GM18505 (cell line): ENCODE measurements at regions not wholly inside any gene's neighbourhood (a gene's known extent, or its start where the extent isn't known, plus 50 kb on each side); places are given as distances from the start of the nearest gene placed in this dataset.

Experiments used
- ATAC-seq: cut with Tn5 transposase; IDR thresholded peaks from one replicate; pipeline ENCODE4 v1.9.1; 2021; ENCODE audit not compliant: unreplicated experiment
- POLR2A ChIP-seq: IDR thresholded peaks from 4 replicates; pipeline ENCODE4 v1.6.1; 2011; ENCODE audit warnings: borderline replicate concordance; ENCODE audit not compliant: insufficient read depth, insufficient read length; ENCODE audit errors: extremely low read depth

DNA sequence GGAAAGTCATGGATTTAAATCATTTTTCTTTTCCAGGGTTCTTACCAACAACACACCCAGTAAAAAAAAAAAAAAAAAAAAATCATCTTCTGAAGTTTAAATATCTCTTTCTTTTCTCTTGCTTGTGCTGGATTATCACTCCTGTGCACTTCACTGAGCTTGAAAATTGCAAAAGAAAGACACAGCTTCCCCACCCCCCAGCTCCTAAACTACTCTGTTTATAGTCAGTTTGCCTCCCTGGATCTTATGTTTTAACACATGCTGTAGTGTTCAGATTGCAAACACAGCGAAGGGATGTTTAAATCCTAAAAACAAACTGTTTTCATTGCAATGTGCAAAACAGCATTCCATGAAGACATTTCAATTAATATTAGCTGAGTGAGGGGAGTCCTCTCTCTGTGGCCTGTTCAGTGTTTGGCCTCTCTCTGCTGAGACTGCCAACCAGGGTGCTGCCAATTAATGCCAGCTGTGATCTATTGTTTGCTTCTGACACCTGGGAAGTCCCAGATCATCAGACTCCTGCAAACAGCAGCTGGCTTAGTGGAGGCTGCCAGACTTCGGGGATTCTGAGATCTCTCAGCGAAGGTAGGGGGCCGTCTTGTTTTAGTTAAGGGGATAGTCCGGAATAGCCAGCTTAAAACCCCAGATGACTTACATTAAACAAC, 171.1 kb upstream of the PITX2 start:
- TF ChIP-seq POLR2A, result no peak
- no peak for ATAC-seq

DNA sequence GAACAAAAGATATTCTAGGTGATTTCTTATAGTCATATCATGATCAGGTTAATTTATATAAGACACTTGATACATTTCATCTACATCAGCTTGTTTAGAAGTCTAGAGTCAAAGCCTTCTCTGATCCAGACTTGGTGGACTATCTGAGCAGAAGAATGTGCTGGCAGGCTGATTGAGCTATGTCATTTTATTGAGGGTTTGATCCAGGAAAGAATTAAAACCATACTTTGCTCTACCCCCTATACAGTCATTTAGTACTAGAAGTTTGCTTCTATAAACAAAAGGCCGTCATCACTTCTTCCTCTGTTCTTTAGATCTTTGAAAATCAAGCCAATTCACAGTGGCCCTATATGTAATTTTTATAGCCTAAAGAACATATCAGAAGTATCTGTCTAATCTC, 173.1 kb upstream of the PITX2 start:
- no peak for ATAC-seq
- no peak for TF ChIP-seq POLR2A

DNA sequence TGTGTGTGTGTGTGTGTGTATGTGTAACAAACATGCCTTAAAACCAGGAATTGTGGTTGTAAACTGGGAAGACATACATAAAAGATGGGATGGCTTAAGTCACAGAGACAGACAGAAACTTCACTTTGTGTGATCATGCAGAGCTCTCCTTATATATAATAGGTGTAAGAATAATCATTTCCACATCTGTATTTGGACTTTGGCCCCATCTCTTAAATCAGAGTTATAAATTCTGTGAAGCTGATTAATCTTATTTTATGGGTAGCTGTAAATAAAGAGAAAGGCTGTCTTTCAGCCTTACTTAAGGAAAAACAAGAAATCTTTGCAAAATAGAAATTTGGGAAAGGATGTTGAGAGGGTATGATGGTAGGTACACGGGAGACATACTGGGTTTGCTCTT, 174.6 kb upstream of the PITX2 start:
- no peak for TF ChIP-seq POLR2A
- ATAC-seq, result no peak

DNA sequence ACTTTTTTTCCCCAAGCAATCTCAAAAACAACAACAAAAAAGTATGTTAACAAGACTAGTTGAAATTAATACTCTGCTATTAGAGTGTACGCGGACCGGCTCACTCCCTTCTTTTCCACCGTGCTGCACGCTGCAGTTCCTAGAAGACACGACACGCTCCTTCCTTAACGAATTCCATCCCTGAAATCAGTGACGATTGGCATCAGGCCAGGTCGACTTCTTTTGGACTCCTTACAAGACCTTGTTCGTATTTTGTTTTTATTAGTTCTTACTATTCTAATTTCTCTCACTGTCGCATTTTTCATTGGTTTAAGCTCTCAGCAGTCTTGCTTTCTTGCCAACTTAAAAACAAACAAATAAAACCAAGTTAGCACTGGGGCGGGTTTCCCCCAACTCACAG, 175.8 kb upstream of the PITX2 start:
- ATAC-seq, result no peak
- TF ChIP-seq POLR2A, result no peak

DNA sequence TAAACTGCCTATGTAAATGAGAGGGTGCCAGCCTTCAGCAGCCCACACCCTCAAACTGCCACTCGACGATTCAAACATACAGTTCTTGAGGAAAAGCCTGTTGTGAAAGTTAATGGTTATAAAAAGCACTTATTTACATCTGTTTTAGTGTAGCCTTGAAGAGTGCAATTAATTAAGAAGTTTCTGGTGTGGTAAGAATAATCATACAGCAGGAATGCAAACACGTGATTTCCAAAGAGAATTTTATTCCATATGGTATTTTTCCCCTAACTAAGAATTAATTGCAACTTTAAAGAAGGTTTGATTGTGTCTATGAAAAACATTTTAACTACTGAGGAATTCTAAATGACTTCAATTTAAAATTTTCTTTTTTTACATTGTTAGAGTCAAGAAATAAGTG, 176.3 kb upstream of the PITX2 start:
- no peak for ATAC-seq
- no peak for TF ChIP-seq POLR2A

DNA sequence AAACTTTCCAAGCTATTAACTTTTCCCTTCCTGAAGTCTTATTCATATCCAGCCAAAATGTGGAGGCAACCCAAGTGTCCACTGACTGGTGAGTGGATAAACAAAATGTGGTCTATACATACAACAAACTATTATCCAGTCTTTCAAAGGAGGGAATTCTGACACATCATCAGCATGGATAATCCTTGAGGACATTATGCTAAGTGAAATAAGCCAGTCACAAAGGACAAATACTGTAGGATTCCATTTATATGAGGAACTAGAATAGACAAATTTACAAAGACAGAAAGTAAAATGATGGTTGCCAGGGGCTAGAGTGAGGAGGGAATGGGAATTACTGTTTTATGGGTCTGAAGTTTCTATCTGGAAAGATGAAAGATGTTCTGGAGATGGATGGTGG, 178.7 kb upstream of the PITX2 start:
- TF ChIP-seq POLR2A, result no peak
- no peak for ATAC-seq

DNA sequence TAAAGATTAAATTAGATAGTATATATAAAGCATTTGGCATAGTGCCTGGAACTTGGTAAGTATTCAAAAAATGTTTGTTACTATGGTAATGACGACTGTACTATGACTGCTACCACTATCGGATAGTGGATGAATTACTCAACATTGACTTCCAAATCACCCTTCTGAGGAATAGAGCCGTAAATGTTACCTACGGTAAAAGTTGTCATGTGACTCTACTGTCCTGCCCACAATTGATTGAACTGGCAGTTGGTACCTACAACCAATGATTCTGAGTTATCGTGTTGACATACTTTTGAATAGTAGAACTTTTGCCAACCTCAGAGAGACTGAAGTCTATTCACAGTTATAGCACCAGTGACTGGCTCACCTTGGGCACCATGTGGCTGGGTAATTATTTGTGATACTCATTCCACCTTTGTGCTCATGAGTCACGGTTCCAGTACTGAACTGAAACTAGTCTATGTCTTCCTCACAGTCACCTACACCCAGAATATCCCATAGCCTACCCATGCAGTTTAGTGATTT, 185.5 kb upstream of the PITX2 start:
- TF ChIP-seq POLR2A, result no peak
- no peak for ATAC-seq

DNA sequence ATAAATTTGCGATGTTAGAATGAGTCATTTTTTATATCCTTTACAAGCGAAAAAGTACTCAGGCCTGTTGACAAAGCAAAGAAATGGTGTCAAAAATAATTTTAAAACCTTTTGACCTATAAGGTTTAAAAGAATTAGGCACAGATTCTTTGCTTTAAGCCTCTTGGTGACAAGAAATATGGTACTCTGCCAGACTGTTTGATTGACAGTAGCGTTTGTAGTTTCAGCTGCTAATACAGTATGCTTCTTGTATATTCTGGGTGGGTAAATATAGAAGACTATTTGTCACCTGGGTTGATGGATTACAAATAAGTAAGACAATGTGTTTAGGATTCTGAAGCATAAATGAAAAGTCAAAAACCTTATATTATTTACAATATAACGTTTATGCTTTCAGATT, 193.1 kb upstream of the PITX2 start:
- no peak for TF ChIP-seq POLR2A

DNA sequence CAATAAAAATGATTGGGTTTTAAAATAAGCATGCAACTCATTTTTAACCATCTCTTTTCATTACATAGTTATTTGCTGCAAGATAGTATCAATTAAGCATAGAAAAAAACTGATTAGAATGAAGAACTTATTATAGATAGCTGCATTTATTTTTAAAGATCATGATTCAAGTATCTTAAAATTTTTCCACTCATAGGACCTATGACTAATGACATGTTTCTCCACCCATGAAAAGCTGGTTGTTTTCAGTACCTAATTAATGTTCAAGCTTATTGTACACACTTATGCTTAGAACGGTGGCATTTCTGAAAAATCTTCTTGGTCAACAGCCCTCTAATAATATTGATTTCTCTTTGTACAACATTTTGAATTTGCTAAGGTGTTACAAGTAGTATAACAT, 193.5 kb upstream of the PITX2 start:
- ATAC-seq, result no peak
- TF ChIP-seq POLR2A, result no peak

More for the DNA sequence above, 193.1 kb upstream of the PITX2 start:
- ATAC-seq, result no peak

DNA sequence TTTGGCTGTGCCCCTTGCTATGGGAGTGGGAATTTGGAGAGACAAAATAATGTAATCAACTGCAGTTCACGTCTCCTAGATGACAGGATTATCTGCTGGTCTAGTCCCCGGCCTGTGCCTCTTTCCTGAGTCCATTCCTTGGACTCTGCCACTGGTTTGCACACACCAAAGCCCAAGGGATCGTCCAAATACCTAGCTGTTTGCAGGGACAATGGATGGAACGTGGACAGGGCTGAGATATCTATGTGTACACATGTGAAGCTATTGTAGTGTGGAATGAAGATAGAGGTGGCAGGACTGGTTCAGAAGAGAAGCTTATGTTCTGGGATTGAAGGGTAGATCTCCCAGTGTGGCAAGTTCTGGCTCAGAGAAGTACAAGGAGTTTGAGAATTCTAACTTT, 198.3 kb upstream of the PITX2 start:
- TF ChIP-seq POLR2A, result no peak
- no peak for ATAC-seq

DNA sequence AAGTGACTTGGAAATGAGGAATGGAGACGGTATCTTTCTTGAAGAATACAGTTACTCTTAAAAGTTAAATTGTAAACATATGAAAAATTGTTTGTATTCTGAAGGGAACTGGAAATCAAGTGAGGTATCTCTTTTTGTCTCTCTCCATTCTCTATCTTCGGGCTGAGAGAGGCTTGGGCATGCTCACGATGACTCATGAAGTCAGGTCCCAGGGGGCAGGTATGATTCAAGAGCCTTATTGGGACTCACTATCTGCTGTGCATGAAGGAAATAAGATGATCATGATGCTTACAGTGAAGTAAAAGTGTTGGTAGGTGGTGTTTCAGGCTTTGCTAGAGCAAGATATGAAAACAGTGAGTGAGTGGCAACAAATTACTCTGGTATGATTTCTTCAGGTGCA, 200.4 kb upstream of the PITX2 start:
- no peak for TF ChIP-seq POLR2A
- no peak for ATAC-seq

DNA sequence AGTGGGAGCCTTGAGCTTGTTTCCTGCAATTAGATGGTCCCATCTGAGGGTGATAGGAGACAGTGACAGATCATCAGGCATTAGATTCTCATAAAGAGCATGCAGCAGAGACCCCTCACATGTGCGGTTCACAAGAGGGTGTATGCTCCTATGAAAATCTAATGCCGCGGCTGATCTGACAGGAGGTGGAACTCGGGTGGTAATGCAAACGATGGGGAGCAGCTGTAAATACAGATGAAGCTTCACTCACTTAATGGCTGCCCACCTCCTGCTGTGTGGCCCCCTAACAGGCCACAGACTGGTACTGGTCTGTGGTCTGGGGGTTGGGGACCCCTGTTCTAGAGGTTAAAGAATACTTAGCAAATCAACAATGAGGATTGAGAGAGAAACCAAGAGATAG, 201.5 kb upstream of the PITX2 start:
- ATAC-seq, result no peak
- no peak for TF ChIP-seq POLR2A

DNA sequence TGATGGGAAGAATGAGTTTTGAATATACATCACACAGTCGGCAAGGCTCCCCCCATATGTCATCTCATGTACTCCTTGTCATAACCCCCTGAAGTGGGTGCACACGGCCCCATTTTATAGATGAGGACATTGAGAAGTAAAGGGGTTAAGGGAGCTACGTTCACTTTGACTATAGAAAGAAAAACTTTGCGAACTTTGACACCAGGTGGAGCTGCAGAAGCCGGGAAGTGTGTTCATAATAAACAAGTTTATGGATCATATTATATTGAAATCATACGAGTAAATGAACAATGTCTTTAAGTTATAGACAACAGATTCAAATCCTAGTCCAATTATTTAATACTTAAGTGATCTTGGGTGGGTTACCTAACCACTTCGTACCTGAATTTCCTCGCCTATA, 203.8 kb upstream of the PITX2 start:
- TF ChIP-seq POLR2A, result no peak
- ATAC-seq, result no peak

DNA sequence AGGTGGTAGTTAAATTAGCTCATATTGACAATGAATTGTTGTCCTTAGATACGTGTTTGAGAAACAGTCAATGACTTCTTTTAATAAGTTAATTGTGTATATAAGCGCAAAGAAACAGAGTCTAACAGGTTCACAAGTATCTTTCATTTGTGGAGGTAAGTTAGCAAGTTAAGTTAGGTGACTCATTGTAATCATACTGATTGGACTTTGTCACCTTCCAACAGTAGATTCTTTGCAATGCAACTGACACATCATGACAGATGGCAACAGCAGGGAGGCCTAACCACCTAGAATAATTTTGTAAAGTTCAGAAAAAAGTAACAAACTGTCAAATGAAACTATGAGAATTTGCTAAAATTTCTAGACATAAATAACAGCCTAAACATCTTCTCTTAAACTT, 207.6 kb upstream of the PITX2 start:
- ATAC-seq, result no peak
- TF ChIP-seq POLR2A, result no peak

DNA sequence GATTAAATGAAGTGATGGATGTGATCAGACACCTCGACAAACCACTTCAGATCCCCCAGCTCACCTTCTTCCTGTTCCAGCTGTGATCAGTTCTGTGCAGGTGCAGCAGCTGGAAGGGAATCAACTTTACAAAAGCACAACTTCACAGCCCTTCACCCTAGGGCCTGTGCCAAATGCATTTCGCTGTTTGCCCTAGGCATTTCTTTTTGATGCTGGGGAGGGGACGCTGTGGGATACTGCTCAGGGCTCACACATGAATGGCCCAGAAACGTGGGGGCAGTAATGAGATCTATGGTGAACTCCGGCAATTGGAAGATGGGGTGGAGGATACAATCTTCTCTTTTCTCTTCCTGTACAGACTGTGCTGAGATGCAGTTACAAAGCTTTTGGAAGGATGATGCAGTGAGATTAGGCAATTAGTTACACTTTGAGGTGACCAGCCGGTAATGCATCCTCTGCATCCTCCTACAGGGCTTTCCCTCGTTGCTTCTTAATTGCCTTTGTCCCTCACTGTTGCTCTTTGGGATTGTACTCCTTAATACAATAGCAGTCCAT, 215.1 kb upstream of the PITX2 start:
- no peak for ATAC-seq
- TF ChIP-seq POLR2A, result no peak

DNA sequence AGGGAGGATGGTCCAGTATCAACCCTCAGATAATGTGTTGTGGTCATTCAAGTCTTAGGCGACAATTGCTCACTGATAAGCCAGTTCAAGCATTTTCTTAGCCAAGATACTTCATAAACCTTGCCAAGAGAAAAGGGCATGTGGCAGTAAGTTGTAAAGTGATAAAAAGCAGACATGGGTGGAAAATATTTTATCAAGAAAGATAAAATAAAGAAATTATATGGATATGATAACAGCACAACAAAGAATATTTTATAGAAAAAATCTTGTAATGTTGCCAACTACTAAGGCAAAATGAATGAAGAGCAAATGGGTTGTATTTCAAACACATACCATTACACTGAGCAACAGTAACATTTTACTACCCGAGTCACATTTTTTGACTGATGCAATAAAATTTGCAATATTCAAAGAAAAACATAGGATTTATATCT, 217.4 kb upstream of the PITX2 start:
- TF ChIP-seq POLR2A, result no peak
- no peak for ATAC-seq

DNA sequence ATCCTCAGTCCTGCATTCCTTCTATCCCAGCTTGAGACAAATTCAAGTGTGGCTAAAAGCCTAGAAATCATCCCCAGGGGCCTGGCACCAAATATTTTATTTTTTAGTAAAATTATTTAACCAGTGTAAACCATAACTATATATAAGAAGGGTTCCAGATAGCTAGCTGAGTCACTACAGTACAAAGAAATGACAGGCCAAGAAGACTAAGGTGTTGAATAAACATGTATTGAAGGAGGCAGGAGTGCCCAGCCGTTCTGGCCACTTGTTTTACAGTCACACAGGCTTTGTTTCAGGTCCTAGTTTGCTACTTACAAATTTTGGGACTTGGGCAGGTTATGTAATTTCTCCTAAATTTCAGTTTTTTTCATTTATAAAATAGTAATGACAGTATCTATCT, 225.9 kb upstream of the PITX2 start:
- no peak for ATAC-seq
- TF ChIP-seq POLR2A, result no peak
